ENCODE measurements at regions not wholly inside any gene's neighbourhood (a gene's known extent, or its start where the extent isn't known, plus 50 kb on each side); places are given as distances from the start of the nearest gene placed in this dataset.

DNA sequence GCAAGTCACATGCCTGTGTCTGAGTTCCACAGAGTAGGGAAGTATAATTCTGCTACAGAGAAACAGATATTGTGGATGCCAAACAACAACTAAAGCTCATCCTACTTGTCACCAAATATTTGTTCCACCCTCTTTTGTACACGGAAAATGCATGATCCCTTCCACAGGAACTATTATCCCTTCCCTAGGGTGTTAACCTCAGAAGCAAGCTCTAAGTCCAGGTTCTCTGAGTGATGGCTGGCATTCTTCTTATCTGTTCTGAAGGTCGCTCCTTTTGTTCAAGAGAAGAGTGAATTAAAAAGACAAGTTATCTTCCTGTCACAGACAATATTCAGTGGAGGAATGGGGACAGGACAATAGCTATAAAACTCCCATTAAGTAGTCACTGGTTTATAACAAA, 460.1 kb upstream of the GCFC2 start:
- TF ChIP-seq CTCF (IDR thresholded peaks at IDR 0.05) (no peak), POLR2A (IDR thresholded peaks at IDR 0.05) (no peak), EP300 (IDR thresholded peaks at IDR 0.05) (no peak)
